Gastrocnemius medialis (tissue), 4 donors: ENCODE measurements at regions not wholly inside any gene's neighbourhood (a gene's known extent, or its start where the extent isn't known, plus 50 kb on each side); places are given as distances from the start of the nearest gene placed in this dataset.

Experiments
- POLR2A ChIP-seq, 2 donors: fragments of 450-650 bp; IDR thresholded peaks; one replicate each; pipeline ENCODE4 v1.6.1; 2017; ENCODE audit warnings: antibody characterized with exemption in 2 of 2, mild to moderate bottlenecking in 2 of 2, moderate library complexity in 2 of 2
- TF ChIP-seq, protein P1 (sequence below), 5 experiments: fragments of 450-650 bp in 3 of 5; fragments of 200-600 bp in 2 of 5; sonication (generic) in 2 of 5; IDR thresholded peaks in 4 of 5; conservative IDR thresholded peaks in 1 of 5; 1 replicate in 4 of 5; 2 replicates in 1 of 5; pipeline ENCODE4 v1.5.1; 2016 to 2019; ENCODE audit warnings: antibody characterized with exemption in 5 of 5, mild to moderate bottlenecking in 3 of 5, moderate library complexity in 3 of 5

DNA sequence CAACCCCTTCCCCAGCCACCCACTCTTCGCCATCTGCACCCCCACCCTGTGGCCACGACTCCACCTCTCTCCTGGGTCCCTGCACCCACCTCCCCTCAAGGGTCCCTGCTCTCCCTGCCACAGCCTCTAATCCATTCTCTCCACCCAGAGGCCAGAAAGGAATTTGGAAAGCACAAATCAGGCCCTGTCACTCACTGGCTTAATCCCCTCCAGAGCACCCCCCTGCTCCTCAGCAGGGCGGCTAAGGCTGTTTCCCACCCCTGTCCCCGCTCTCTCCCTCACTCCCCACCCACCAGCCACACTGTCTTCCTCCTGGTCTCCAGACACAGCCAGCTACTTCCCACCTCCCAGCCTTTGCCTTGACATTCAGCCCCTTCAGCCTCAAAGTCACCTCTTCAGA lies 150.0 kb upstream of the LINGO1 start:
- TF ChIP-seq POLR2A (IDR thresholded peaks at IDR 0.05): no peak
- TF ChIP-seq, protein P1, sequence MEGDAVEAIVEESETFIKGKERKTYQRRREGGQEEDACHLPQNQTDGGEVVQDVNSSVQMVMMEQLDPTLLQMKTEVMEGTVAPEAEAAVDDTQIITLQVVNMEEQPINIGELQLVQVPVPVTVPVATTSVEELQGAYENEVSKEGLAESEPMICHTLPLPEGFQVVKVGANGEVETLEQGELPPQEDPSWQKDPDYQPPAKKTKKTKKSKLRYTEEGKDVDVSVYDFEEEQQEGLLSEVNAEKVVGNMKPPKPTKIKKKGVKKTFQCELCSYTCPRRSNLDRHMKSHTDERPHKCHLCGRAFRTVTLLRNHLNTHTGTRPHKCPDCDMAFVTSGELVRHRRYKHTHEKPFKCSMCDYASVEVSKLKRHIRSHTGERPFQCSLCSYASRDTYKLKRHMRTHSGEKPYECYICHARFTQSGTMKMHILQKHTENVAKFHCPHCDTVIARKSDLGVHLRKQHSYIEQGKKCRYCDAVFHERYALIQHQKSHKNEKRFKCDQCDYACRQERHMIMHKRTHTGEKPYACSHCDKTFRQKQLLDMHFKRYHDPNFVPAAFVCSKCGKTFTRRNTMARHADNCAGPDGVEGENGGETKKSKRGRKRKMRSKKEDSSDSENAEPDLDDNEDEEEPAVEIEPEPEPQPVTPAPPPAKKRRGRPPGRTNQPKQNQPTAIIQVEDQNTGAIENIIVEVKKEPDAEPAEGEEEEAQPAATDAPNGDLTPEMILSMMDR (IDR thresholded peaks at IDR 0.05 in 4 of 5, conservative IDR thresholded peaks at IDR 0.05 in 1 of 5): no peak
